ENCODE measurements at regions not wholly inside any gene's neighbourhood (a gene's known extent, or its start where the extent isn't known, plus 50 kb on each side); places are given as distances from the start of the nearest gene placed in this dataset.
"Not testable (repeated sequence)": the region's sequence is repeated elsewhere in the genome, so short reads cannot be mapped to it uniquely, and the experiment has no call there.

DNA sequence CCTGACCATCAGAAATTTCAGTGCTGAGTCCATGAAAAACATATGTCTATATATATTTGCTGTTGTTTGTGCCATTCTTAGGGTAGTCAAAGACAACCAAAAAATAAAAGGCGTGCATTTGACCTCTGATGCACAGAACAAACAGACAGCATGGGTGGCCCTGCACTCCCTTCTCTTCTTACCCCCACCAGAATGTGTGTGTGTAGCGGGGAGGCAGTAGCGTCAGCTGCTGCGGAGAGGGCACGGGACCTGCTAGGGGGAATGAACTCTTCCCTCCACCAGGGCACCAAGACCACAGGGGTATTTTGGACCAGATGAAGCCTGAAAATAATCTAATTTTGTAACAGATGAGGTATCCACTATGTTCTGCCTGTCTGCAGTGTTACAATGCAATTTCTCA, 277.7 kb upstream of the ZNF32 start:
- H3K4me3 ChIP-seq, result no peak overlapping the region

GRCh38 chr10:43925793-43926192, 277.1 kb upstream of the ZNF32 start:
- no peak for DNase-seq (ENCODE audit: low read depth in 1 of 2, low spot score in 2 of 2)
- Histone ChIP-seq H3K36me3 (no peaks in the 10 kb centered on the region), H3K27ac (no peak overlapping the region), H3K4me3 (no peak overlapping the region), H3K9me3 (replicated peaks) (no peaks in the 10 kb centered on the region), H3K4me1 (replicated peaks) (peaks cover 21% of the 10 kb centered on the region), H3K27me3 (replicated peaks) (no peaks in the 10 kb centered on the region)

More for the DNA sequence above, 277.7 kb upstream of the ZNF32 start:
- Histone ChIP-seq H3K9me3 (replicated peaks) (no peaks in the 10 kb centered on the region), H3K36me3 (no peaks in the 10 kb centered on the region), H3K27me3 (replicated peaks) (no peaks in the 10 kb centered on the region), H3K4me1 (replicated peaks) (peaks cover 27% of the 10 kb centered on the region), H3K27ac (no peak overlapping the region)
- no peak for DNase-seq (ENCODE audit: low read depth in 1 of 2, low spot score in 2 of 2)

- H3K9me3 ChIP-seq (replicated peaks), result peaks cover 4% of the 10 kb centered on the region; the same call in 1 of the 2 replicates
- peaks cover 16% of the 10 kb centered on the region for H3K4me1 ChIP-seq (replicated peaks)
- no peak overlapping the region for H3K4me3 ChIP-seq
- H3K27me3 ChIP-seq (replicated peaks), result no peaks in the 10 kb centered on the region
- H3K36me3 ChIP-seq, result no peaks in the 10 kb centered on the region
- DNase-seq (ENCODE audit: low read depth in 1 of 2, low spot score in 2 of 2), result no peak
- H3K27ac ChIP-seq, result no peak overlapping the region
These were observed 274.6 kb upstream of the ZNF32 start for GRCh38 chr10:43923328-43923727.

- peaks cover 4% of the 10 kb centered on the region; the same call in 1 of the 2 replicates for H3K9me3 ChIP-seq (replicated peaks)
- DNase-seq (ENCODE audit: low read depth in 1 of 2, low spot score in 2 of 2), result no peak
- H3K36me3 ChIP-seq, result no peaks in the 10 kb centered on the region
- peaks cover 16% of the 10 kb centered on the region for H3K4me1 ChIP-seq (replicated peaks)
- H3K27me3 ChIP-seq (replicated peaks), result no peaks in the 10 kb centered on the region
- no peak overlapping the region for H3K27ac ChIP-seq
- H3K4me3 ChIP-seq, result no peak overlapping the region
These were observed 273.9 kb upstream of the ZNF32 start for GRCh38 chr10:43922335-43923280.

GRCh38 chr10:43921881-43922280, 273.2 kb upstream of the ZNF32 start:
- Histone ChIP-seq H3K36me3 (no peaks in the 10 kb centered on the region), H3K4me1 (replicated peaks) (peaks cover 10% of the 10 kb centered on the region), H3K9me3 (replicated peaks) (peaks cover 4% of the 10 kb centered on the region; the same call in 1 of the 2 replicates), H3K27ac (no peak overlapping the region), H3K4me3 (no peak overlapping the region), H3K27me3 (replicated peaks) (no peaks in the 10 kb centered on the region)
- DNase-seq (ENCODE audit: low read depth in 1 of 2, low spot score in 2 of 2), result no peak

GRCh38 chr10:43921478-43921877, 272.8 kb upstream of the ZNF32 start:
- H3K4me1 ChIP-seq (replicated peaks), result peaks cover 6% of the 10 kb centered on the region
- no peaks in the 10 kb centered on the region for H3K27me3 ChIP-seq (replicated peaks)
- H3K4me3 ChIP-seq, result no peak overlapping the region
- no peak for DNase-seq (ENCODE audit: low read depth in 1 of 2, low spot score in 2 of 2)
- H3K36me3 ChIP-seq, result no peaks in the 10 kb centered on the region
- peaks cover 4% of the 10 kb centered on the region; the same call in 1 of the 2 replicates for H3K9me3 ChIP-seq (replicated peaks)
- no peak overlapping the region for H3K27ac ChIP-seq

- not testable (repeated sequence) for H3K9me3 ChIP-seq (replicated peaks); H3K36me3 ChIP-seq; H3K27ac ChIP-seq; H3K4me1 ChIP-seq (replicated peaks); H3K4me3 ChIP-seq; DNase-seq (ENCODE audit: low read depth in 1 of 2, low spot score in 2 of 2); H3K27me3 ChIP-seq (replicated peaks)
These were observed 271.6 kb upstream of the ZNF32 start for GRCh38 chr10:43920236-43920758.

GRCh38 chr10:43913676-43914235, 265.1 kb upstream of the ZNF32 start:
- no peak overlapping the region for H3K4me3 ChIP-seq
- H3K4me1 ChIP-seq (replicated peaks), result no peaks in the 10 kb centered on the region
- H3K9me3 ChIP-seq (replicated peaks), result no peaks in the 10 kb centered on the region
- no peak for DNase-seq (ENCODE audit: low read depth in 1 of 2, low spot score in 2 of 2)
- no peaks in the 10 kb centered on the region for H3K27me3 ChIP-seq (replicated peaks)
- no peaks in the 10 kb centered on the region for H3K36me3 ChIP-seq
- no peak overlapping the region for H3K27ac ChIP-seq

GRCh38 chr10:43912469-43912868, 263.8 kb upstream of the ZNF32 start:
- no peaks in the 10 kb centered on the region for H3K36me3 ChIP-seq
- no peak for DNase-seq (ENCODE audit: low read depth in 1 of 2, low spot score in 2 of 2)
- no peaks in the 10 kb centered on the region for H3K27me3 ChIP-seq (replicated peaks)
- H3K4me1 ChIP-seq (replicated peaks), result no peaks in the 10 kb centered on the region
- H3K9me3 ChIP-seq (replicated peaks), result no peaks in the 10 kb centered on the region
- no peak overlapping the region for H3K27ac ChIP-seq
- no peak overlapping the region for H3K4me3 ChIP-seq

DNA sequence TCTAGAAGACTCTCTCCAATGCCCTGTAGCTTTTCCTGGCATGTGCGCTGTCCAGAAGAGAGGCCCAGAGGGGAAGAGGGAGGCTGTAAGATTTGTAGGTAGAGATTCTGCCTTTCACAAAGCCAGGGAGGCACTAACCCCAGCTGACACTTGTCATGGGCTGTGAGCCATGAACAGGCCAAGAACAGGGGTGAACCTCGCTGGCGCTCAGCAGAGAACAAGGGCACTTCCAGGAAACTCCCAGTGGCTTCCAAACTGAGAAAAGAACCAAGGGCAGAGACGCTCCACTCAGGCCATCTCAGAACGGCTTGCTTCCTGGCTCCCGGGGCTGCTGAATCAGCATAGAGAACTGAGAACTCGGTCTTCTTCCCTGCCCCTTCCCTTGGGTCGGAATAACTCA, 257.8 kb upstream of the ZNF32 start:
- Histone ChIP-seq H3K36me3 (no peaks in the 10 kb centered on the region), H3K27me3 (replicated peaks) (no peaks in the 10 kb centered on the region), H3K9me3 (replicated peaks) (no peaks in the 10 kb centered on the region), H3K27ac (no peak overlapping the region), H3K4me3 (no peak overlapping the region), H3K4me1 (replicated peaks) (no peaks in the 10 kb centered on the region)
- DNase-seq (ENCODE audit: low read depth in 1 of 2, low spot score in 2 of 2), result no peak

DNA sequence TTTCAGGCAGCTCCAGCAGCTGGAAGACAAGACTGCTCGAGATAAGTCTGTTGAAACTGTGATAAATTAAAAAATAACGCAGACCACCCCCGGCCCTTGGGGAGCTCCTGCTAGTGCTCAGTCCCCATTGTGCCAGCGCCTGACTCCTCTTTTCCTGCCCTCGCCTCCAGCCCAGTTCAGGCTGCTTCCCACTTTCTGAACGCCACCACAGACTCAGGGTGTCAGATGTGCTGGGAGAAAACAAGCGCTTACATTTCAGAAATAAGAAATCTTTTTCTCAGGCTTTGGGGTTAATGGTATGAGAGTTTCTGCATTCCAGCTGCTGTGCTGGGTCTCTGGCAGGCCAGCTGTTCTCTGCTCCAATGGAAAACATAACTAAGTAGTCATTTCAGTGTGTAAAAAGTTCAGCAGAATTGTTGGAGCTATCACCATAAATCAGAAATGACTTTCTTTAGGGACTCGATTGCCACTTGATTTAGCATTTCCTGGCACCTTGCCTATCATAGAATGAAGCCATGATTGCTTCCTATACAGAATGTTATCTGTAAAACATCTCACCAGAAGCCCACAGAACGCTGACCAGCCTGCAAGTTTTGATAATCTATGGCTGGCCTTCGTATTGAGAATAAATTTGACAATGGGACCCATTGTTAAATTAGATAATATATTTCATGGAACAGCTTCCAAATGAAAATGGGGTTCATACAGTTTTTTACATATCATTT, 257.0 kb upstream of the ZNF32 start:
- no peak overlapping the region for H3K27ac ChIP-seq
- DNase-seq (ENCODE audit: low read depth in 1 of 2, low spot score in 2 of 2), result no peak
- H3K4me1 ChIP-seq (replicated peaks), result no peaks in the 10 kb centered on the region
- H3K9me3 ChIP-seq (replicated peaks), result no peaks in the 10 kb centered on the region
- no peaks in the 10 kb centered on the region for H3K36me3 ChIP-seq
- no peak overlapping the region for H3K4me3 ChIP-seq
- no peaks in the 10 kb centered on the region for H3K27me3 ChIP-seq (replicated peaks)

DNA sequence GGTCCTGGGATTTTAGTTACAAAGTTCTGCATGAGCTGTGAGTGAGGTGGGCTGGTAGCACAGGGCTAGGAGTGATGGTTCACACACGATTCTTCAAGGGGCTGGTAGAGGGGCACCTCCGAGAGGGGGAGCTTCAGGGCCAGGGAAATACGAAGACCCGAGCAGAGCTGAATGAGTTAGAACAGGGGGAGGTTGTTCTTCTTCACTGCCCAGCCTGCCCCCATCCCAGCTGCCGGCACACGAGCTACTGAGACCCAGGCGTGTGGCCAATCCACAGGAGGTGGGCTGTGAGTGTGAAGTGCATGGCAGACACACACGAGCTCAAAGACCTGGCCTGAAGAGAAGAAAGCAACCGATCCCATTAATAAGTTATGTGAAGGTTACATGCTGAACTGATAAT, 256.2 kb upstream of the ZNF32 start:
- no peak overlapping the region for H3K27ac ChIP-seq
- no peak overlapping the region for H3K4me3 ChIP-seq

GRCh38 chr10:43904301-43904700, 255.6 kb upstream of the ZNF32 start:
- no peaks in the 10 kb centered on the region for H3K27me3 ChIP-seq (replicated peaks)
- DNase-seq (ENCODE audit: low read depth in 1 of 2, low spot score in 2 of 2), result no peak
- no peaks in the 10 kb centered on the region for H3K36me3 ChIP-seq
- H3K4me1 ChIP-seq (replicated peaks), result no peaks in the 10 kb centered on the region
- H3K27ac ChIP-seq, result no peak overlapping the region
- H3K9me3 ChIP-seq (replicated peaks), result no peaks in the 10 kb centered on the region
- H3K4me3 ChIP-seq, result no peak overlapping the region

More for the DNA sequence above, 256.2 kb upstream of the ZNF32 start:
- Histone ChIP-seq H3K9me3 (replicated peaks) (no peaks in the 10 kb centered on the region), H3K4me1 (replicated peaks) (no peaks in the 10 kb centered on the region), H3K27me3 (replicated peaks) (no peaks in the 10 kb centered on the region), H3K36me3 (no peaks in the 10 kb centered on the region)
- no peak for DNase-seq (ENCODE audit: low read depth in 1 of 2, low spot score in 2 of 2)

GRCh38 chr10:43903451-43903850, 254.8 kb upstream of the ZNF32 start:
- Histone ChIP-seq H3K27me3 (replicated peaks) (no peaks in the 10 kb centered on the region), H3K4me3 (no peak overlapping the region), H3K27ac (no peak overlapping the region), H3K4me1 (replicated peaks) (no peaks in the 10 kb centered on the region), H3K36me3 (no peaks in the 10 kb centered on the region), H3K9me3 (replicated peaks) (no peaks in the 10 kb centered on the region)
- no peak for DNase-seq (ENCODE audit: low read depth in 1 of 2, low spot score in 2 of 2)

Data from SJSA1 (cell line).